MCF 10A (cell line): ENCODE measurements at regions not wholly inside any gene's neighbourhood (a gene's known extent, or its start where the extent isn't known, plus 50 kb on each side); places are given as distances from the start of the nearest gene placed in this dataset.
A peak's percentile ranks its signal among the peaks of the same experiment; 100 is the strongest.

Experiments
- BruUV-seq: library from RNA; stranded (reverse); fragments of 400-500 nt; replicated peaks from 2 replicates; lab custom pipeline; 2021; lab: Mats Ljungman, UMichigan
- CTCF ChIA-PET: fragments of 300-600 bp; sonication (Branson Sonifier 250); formaldehyde crosslinking; extraction: SDS; loops from one replicate; lab custom pipeline; 2021; ENCODE audit warnings: antibody characterized with exemption, inconsistent platforms; lab: Yijun Ruan, JAX
- POLR2A ChIA-PET: fragments of 300-600, 350-650 bp; sonication (Branson Sonifier 250); formaldehyde crosslinking; extraction: SDS; loops from one replicate; lab custom pipeline; 2020; ENCODE audit warnings: antibody characterized with exemption, inconsistent platforms; lab: Yijun Ruan, JAX
- DNase-seq: peaks from one replicate; pipeline ENCODE4 v3.0.0-alpha.2; 2018; ENCODE audit not compliant: unreplicated experiment
- H3K27ac Mint-ChIP-seq: one replicate; pipeline ENCODE4 v1.8.0; 2022; ENCODE audit warnings: mild to moderate bottlenecking, low read depth, mixed read lengths; ENCODE audit not compliant: unreplicated experiment
- H3K27me3 Mint-ChIP-seq: one replicate; pipeline ENCODE4 v1.8.0; 2022; ENCODE audit warnings: mixed read lengths; ENCODE audit not compliant: insufficient read depth, unreplicated experiment
- H3K36me3 Mint-ChIP-seq: one replicate; pipeline ENCODE4 v1.8.0; 2022; ENCODE audit warnings: mild to moderate bottlenecking, moderate library complexity, mixed read lengths; ENCODE audit not compliant: insufficient read depth, unreplicated experiment
- H3K4me1 Mint-ChIP-seq: one replicate; pipeline ENCODE4 v1.8.0; 2022; ENCODE audit warnings: mixed read lengths; ENCODE audit not compliant: insufficient read depth, unreplicated experiment
- H3K4me3 Mint-ChIP-seq: one replicate; pipeline ENCODE4 v1.8.0; 2022; ENCODE audit warnings: mild to moderate bottlenecking, moderate library complexity, mixed read lengths; ENCODE audit not compliant: unreplicated experiment
- H3K9me3 Mint-ChIP-seq: one replicate; pipeline ENCODE4 v1.8.0; 2022; ENCODE audit warnings: mixed read lengths; ENCODE audit not compliant: unreplicated experiment
- intact Hi-C: fragments of 100-400 bp; cut with micrococcal nuclease; formaldehyde crosslinking; loops from 2 replicates; pipeline ENCODE4 v1.14.1; 2022
- TF ChIP-seq, protein P1 (sequence below): fragments of 200-600 bp; IDR thresholded peaks from one replicate; pipeline ENCODE4 v1.8.0; 2022; ENCODE audit warnings: antibody characterized with exemption, mild to moderate bottlenecking; ENCODE audit not compliant: unreplicated experiment

DNA sequence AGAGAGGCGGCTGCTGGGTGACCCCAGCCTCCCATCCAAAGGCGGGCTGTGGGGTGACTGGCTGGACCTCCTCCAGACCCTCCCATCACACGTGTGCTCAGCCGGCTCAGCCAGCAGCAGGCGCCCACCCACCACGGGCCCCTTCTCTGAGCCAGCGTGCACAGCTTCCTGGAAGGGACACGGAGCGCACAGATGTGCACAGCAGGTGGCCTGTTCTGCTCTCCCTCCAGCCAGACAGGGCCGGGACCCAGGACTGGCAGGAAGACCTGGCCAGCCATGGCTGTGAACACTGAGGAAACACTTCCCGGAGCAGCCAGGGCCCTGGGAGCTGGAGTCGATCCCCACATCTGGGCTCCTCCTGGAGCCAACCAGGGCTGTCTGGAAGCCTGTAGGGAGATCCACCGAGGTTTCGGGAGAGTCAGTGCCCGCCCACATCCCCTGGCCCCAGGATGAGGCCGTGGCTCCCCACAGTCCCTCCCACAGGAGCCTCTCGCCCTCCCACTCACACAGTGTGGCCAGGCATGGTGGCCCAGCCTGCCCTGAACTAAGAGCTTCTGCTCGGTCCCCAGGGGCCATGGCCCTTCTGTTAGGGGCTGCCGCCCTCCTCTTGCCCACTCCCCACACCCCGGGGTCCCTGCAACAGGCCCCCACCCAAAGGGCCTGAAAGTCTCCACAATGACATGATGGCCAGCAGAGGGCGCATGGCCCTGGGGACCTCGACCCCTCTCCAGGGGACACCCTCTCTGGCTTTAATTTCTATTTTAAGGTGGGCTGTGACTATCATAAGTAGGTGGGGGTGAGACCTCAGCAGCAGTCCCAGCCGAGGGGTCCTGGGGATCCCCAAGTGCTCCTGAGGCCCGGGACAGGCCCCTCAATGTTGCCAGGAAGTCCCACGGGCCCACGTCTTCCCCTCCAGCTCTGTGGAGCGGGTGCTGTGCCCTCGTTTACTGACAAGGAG is 90.6 kb upstream of the FGF3 start:
- no peak for DNase-seq
- intact Hi-C loops, result loop anchor here (10.0 kb wide), 1 partner anchor 225 kb away; no protein-coding TSS in a partner anchor
- Mint-ChIP-seq H3K4me3 (no peak overlapping the region), H3K4me1 (peaks cover 2% of the 10 kb centered on the region), H3K36me3 (no peaks in the 10 kb centered on the region), H3K27ac (no peak overlapping the region), H3K27me3 (peaks cover 12% of the 10 kb centered on the region), H3K9me3 (no peaks in the 10 kb centered on the region)
- TF ChIP-seq, protein P1, sequence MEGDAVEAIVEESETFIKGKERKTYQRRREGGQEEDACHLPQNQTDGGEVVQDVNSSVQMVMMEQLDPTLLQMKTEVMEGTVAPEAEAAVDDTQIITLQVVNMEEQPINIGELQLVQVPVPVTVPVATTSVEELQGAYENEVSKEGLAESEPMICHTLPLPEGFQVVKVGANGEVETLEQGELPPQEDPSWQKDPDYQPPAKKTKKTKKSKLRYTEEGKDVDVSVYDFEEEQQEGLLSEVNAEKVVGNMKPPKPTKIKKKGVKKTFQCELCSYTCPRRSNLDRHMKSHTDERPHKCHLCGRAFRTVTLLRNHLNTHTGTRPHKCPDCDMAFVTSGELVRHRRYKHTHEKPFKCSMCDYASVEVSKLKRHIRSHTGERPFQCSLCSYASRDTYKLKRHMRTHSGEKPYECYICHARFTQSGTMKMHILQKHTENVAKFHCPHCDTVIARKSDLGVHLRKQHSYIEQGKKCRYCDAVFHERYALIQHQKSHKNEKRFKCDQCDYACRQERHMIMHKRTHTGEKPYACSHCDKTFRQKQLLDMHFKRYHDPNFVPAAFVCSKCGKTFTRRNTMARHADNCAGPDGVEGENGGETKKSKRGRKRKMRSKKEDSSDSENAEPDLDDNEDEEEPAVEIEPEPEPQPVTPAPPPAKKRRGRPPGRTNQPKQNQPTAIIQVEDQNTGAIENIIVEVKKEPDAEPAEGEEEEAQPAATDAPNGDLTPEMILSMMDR, result peak; percentile 78
- ChIA-PET POLR2A (no interaction called here), CTCF (interaction anchor here (0.5 to 6.9 kb wide), 22 partner anchors 8 to 588 kb away, joined by 3 to 29 read pairs (median 4); no protein-coding TSS in a partner anchor)
- no TSS peak for BruUV-seq

DNA sequence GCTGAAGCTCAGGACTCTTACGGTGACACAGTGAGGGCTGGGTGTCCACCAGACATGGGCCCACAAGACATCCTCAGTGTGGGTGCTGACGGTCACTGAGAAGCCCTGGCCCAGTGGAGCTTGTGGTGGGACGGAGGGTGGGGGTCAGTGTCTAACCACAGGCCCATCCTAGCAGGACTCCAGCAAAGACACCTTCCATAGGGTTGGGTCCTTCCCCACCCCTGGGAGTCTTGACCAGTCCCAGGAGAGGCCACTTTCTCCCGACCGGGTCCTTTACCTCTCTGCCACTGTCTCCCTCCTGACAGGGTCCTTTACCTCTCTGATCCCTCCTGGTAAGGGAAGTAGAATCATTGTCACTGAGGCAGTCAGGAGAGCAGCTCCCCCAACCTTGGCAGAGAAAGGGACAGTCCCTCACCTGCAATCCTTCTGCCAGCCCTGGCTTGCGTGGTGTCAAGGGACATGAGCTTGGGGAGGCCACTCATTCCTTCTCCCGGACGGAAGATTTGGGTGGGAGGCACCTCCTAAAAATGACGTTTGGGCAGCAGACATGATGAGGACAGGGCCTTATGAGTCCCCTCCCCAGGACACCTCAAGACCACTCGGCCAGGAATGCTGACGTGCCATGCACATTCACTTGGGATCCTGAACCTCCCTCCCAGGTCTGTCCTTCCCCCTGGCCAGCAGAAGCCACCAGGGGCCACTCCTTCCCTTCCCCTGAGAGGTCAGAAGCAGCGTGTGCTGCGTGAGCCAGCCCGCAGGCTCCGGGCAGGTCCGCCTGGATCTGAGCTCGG is 91.5 kb upstream of the FGF3 start:
- POLR2A ChIA-PET, result no interaction called here
- Mint-ChIP-seq H3K4me1 (peaks cover 10% of the 10 kb centered on the region), H3K4me3 (no peak overlapping the region), H3K36me3 (no peaks in the 10 kb centered on the region), H3K27ac (no peak overlapping the region), H3K27me3 (peaks cover 12% of the 10 kb centered on the region), H3K9me3 (no peaks in the 10 kb centered on the region)
- CTCF ChIA-PET, result interaction anchor here (0.5 to 6.9 kb wide), 20 partner anchors 8 to 290 kb away, joined by 3 to 29 read pairs (median 4); no protein-coding TSS in a partner anchor
- BruUV-seq, result no TSS peak
- TF ChIP-seq, protein P1, result no peak
- intact Hi-C loops, result loop anchor here (10.0 kb wide), 1 partner anchor 226 kb away; no protein-coding TSS in a partner anchor
- DNase-seq, result no peak

DNA sequence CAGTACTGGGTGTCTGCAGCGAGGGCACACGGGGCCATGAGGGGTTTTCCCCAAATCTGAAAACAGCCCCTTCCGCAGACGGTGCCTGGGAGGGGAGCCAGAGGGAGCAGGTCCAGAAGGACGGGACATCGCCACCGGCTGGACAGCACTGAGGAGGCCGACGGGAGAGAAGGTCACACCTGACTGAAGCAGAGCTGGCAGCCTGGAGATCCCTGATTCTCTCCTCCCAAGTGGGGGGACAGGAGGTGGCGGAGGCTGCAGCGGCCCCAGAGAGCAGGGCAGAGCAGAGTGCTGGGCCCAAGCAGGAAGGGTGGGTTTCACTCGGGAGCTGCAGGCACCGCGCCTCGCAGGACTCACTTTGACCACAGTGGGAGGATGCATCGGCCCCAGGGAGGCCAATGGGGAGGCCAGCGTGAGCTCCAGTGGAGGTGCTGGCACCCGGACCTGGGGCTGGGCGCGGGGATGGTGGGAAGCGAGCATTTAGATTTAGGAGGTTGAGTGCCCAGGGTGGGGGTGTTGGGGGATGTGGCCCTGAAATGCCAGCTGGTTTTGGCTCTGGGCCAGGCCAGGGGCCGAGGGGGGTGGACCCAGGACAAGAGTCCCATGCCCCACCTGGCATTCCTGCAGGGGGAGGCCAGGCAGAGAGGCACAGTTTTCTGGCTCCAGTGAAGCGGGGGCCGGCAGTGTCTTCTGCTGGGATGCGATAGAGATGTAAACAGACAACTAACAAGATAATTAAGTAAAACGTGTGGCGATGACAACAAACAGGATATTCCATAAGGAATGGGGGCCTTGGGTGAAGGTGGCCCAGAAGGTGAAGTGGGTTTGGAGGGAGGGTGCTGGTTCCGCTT is 92.3 kb upstream of the FGF3 start:
- ChIA-PET CTCF (interaction anchor here (0.6 to 6.9 kb wide), 14 partner anchors 8 to 1301 kb away, joined by 3 to 29 read pairs (median 4); no protein-coding TSS in a partner anchor), POLR2A (no interaction called here)
- intact Hi-C loops, result loop anchor here (10.0 kb wide), 1 partner anchor 227 kb away; no protein-coding TSS in a partner anchor
- H3K36me3 Mint-ChIP-seq, result no peaks in the 10 kb centered on the region
- no TSS peak for BruUV-seq
- no peak overlapping the region for H3K4me3 Mint-ChIP-seq
- H3K27ac Mint-ChIP-seq, result no peak overlapping the region
- TF ChIP-seq, protein P1, result no peak
- DNase-seq, result no peak
- no peaks in the 10 kb centered on the region for H3K9me3 Mint-ChIP-seq
- H3K27me3 Mint-ChIP-seq, result peaks cover 12% of the 10 kb centered on the region
- peaks cover 11% of the 10 kb centered on the region for H3K4me1 Mint-ChIP-seq
